IMR-90 (cell line): ENCODE measurements at regions not wholly inside any gene's neighbourhood (a gene's known extent, or its start where the extent isn't known, plus 50 kb on each side); places are given as distances from the start of the nearest gene placed in this dataset.
A peak's percentile ranks its signal among the peaks of the same experiment; 100 is the strongest.

Source experiments
- ATAC-seq: fragments of 200-7000 bp; cut with Tn5 transposase; 2 replicates; pipeline ENCODE4 v1.9.1; 2020; ENCODE audit warnings: low read depth, mild to moderate bottlenecking, moderate library complexity
- BruUV-seq: library from RNA; stranded (reverse); fragments of 400-500 nt; replicated peaks from 2 replicates; lab custom pipeline; 2021; lab: Mats Ljungman, UMichigan
- CTCF ChIA-PET: fragments of 300-600 bp; formaldehyde crosslinking; extraction: SDS; loops from one replicate; lab custom pipeline; 2021; ENCODE audit warnings: antibody characterized with exemption; lab: Yijun Ruan, JAX
- POLR2A ChIA-PET: fragments of 300-600 bp; sonication (Branson Sonifier 250); formaldehyde crosslinking; loops from one replicate; lab custom pipeline; 2022; ENCODE audit warnings: antibody characterized with exemption; ENCODE audit not compliant: unreplicated experiment; lab: Charles Lee
- DNase-seq: peaks from one replicate; pipeline ENCODE4 v3.0.0; 2013
- H2AFZ ChIP-seq: replicated peaks from 2 replicates; pipeline ENCODE3; 2013; ENCODE audit warnings: low read length, mild to moderate bottlenecking; ENCODE audit not compliant: poor library complexity
- H2AK5ac ChIP-seq: 2 replicates; pipeline ENCODE4 v1.6.1; 2013; ENCODE audit warnings: low read depth, low read length, inconsistent platforms
- H2AK9ac ChIP-seq: replicated peaks from 2 replicates; pipeline ENCODE3; 2013; ENCODE audit warnings: mild to moderate bottlenecking, low read depth, low read length, moderate library complexity; ENCODE audit not compliant: poor library complexity
- H2BK120ac ChIP-seq: 2 replicates; pipeline ENCODE4 v1.6.1; 2013; ENCODE audit warnings: low read depth, low read length, inconsistent platforms
- H2BK15ac ChIP-seq: 3 replicates; pipeline ENCODE4 v1.6.1; 2013; ENCODE audit warnings: low read depth, low read length, inconsistent platforms
- H2BK20ac ChIP-seq: 2 replicates; pipeline ENCODE4 v1.6.1; 2013; ENCODE audit warnings: low read depth, mild to moderate bottlenecking, inconsistent platforms, low read length, moderate library complexity
- H2BK5ac ChIP-seq: 2 replicates; pipeline ENCODE4 v1.6.1; 2013; ENCODE audit warnings: mild to moderate bottlenecking, low read depth, low read length, inconsistent platforms; ENCODE audit not compliant: poor library complexity, severe bottlenecking
- H3K14ac ChIP-seq: replicated peaks from 2 replicates; pipeline ENCODE4 v1.6.1; 2013; ENCODE audit warnings: low read depth, low read length, inconsistent platforms
- H3K18ac ChIP-seq: 2 replicates; pipeline ENCODE4 v1.6.1; 2013; ENCODE audit warnings: low read depth, low read length, control low read depth
- H3K23ac ChIP-seq: 2 replicates; pipeline ENCODE4 v1.6.1; 2013; ENCODE audit warnings: low read depth, low read length, inconsistent platforms
- H3K27ac ChIP-seq: 2 replicates; pipeline ENCODE4 v1.5.1; 2013; ENCODE audit warnings: mild to moderate bottlenecking, control low read depth, low read length; ENCODE audit not compliant: insufficient read depth
- H3K27me3 ChIP-seq: 2 replicates; pipeline ENCODE4 v1.6.1; 2013; ENCODE audit warnings: low read length; ENCODE audit not compliant: control insufficient read depth, insufficient read depth
- H3K36me3 ChIP-seq: 2 replicates; pipeline ENCODE4 v1.6.1; 2013; ENCODE audit warnings: low read length, mixed read lengths; ENCODE audit not compliant: control insufficient read depth, insufficient read depth
- H3K4ac ChIP-seq: 2 replicates; pipeline ENCODE4 v1.6.1; 2013; ENCODE audit warnings: low read depth, low read length, inconsistent platforms
- H3K4me1 ChIP-seq: 2 replicates; pipeline ENCODE4 v1.6.1; 2013; ENCODE audit warnings: low read length, mixed read lengths; ENCODE audit not compliant: control insufficient read depth, insufficient read depth
- H3K4me2 ChIP-seq: 2 replicates; pipeline ENCODE4 v1.6.1; 2013; ENCODE audit warnings: low read depth, mild to moderate bottlenecking, control low read depth, low read length, moderate library complexity
- H3K4me3 ChIP-seq: 2 replicates; pipeline ENCODE4 v1.5.1; 2013; ENCODE audit warnings: low read depth, mild to moderate bottlenecking, control low read depth, low read length, moderate library complexity; ENCODE audit not compliant: insufficient read depth
- H3K56ac ChIP-seq: 2 replicates; pipeline ENCODE4 v1.6.1; 2013; ENCODE audit warnings: low read length, inconsistent platforms; ENCODE audit not compliant: insufficient read depth; ENCODE audit errors: extremely low read depth
- H3K79me1 ChIP-seq, 2 experiments: 2 replicates each; pipeline ENCODE4 v1.6.1; 2013; ENCODE audit warnings: low read length in 2 of 2, inconsistent platforms in 1 of 2, low read depth in 1 of 2
- H3K9ac ChIP-seq: 2 replicates; pipeline ENCODE4 v1.6.1; 2013; ENCODE audit warnings: low read depth, low read length, control low read depth
- H3K9me1 ChIP-seq: 2 replicates; pipeline ENCODE4 v1.6.1; 2013; ENCODE audit warnings: low read length, inconsistent platforms; ENCODE audit not compliant: insufficient read depth
- H3K9me3 ChIP-seq: 2 replicates; pipeline ENCODE4 v1.6.1; 2013; ENCODE audit warnings: low read length; ENCODE audit not compliant: control insufficient read depth, insufficient read depth
- H4K20me1 ChIP-seq: 2 replicates; pipeline ENCODE4 v1.6.1; 2013; ENCODE audit warnings: low read length, inconsistent platforms; ENCODE audit not compliant: insufficient read depth
- H4K5ac ChIP-seq: 2 replicates; pipeline ENCODE4 v1.6.1; 2013; ENCODE audit warnings: mild to moderate bottlenecking, low read depth, low read length, control low read depth
- H4K8ac ChIP-seq, 2 experiments: 2 replicates each; pipeline ENCODE4 v1.6.1; 2013; ENCODE audit warnings: low read depth in 2 of 2, low read length in 2 of 2, control low read depth in 1 of 2, inconsistent platforms in 1 of 2
- H4K91ac ChIP-seq: 2 replicates; pipeline ENCODE4 v1.6.1; 2013; ENCODE audit warnings: low read depth, low read length, inconsistent platforms; ENCODE audit not compliant: insufficient read depth
- BHLHE40 ChIP-seq: fragments of 150-350 bp; IDR thresholded peaks from 2 replicates; pipeline ENCODE4 v1.6.1; 2016; ENCODE audit warnings: mild to moderate bottlenecking, low read depth, low read length
- CHD1 ChIP-seq: IDR thresholded peaks from 2 replicates; pipeline ENCODE4 v1.6.1; 2012; ENCODE audit warnings: low read depth, low read length, improper control_type of control experiment
- FOS ChIP-seq: fragments of 150-350 bp; IDR thresholded peaks from 2 replicates; pipeline ENCODE4 v1.6.1; 2016; ENCODE audit warnings: low read depth, low read length
- MAZ ChIP-seq: IDR thresholded peaks from 2 replicates; pipeline ENCODE4 v1.6.1; 2012; ENCODE audit warnings: low read depth, mild to moderate bottlenecking, low read length, improper control_type of control experiment, moderate library complexity, borderline replicate concordance
- MXI1 ChIP-seq: IDR thresholded peaks from 2 replicates; pipeline ENCODE4 v1.6.1; 2012; ENCODE audit warnings: low read depth, mild to moderate bottlenecking, low read length, moderate library complexity, borderline replicate concordance
- POLR2A ChIP-seq: IDR thresholded peaks from 2 replicates; pipeline ENCODE4 v1.6.1; 2012; ENCODE audit warnings: mild to moderate bottlenecking, low read depth, low read length
- RFX5 ChIP-seq: IDR thresholded peaks from 2 replicates; pipeline ENCODE4 v1.8.0; 2012; ENCODE audit warnings: low read depth, mild to moderate bottlenecking, low read length, moderate library complexity
- SMC3 ChIP-seq: fragments of 150-350 bp; IDR thresholded peaks from 2 replicates; pipeline ENCODE4 v1.6.1; 2016; ENCODE audit warnings: low read depth, mild to moderate bottlenecking, antibody characterized with exemption, low read length, moderate library complexity
- WGBS, 2 experiments: methylation state at CpG; one replicate each; pipeline versions ENCODE4 v1.1.5 to v1.1.7; 2013; ENCODE audit warnings: missing lambda C conversion rate in 2 of 2; ENCODE audit not compliant: insufficient read length in 1 of 2; ENCODE audit errors: extremely low coverage in 2 of 2; 5-methylcytosine and 5-hydroxymethylcytosine counted together
- dilution Hi-C: fragments of 300-500 bp; cut with HindIII; formaldehyde crosslinking; loops from one replicate; pipeline ENCODE4 v1.14.3; 2018; ENCODE audit warnings: low sequenced_read_pairs; ENCODE audit not compliant: unreplicated experiment
- in situ Hi-C: fragments of 300-500 bp; cut with MboI; formaldehyde crosslinking; loops from 3 replicates; pipeline ENCODE4 v1.14.3; 2019; ENCODE audit warnings: low sequenced_read_pairs, inconsistent platforms, mixed read lengths
- intact Hi-C: fragments of 100-400 bp; cut with micrococcal nuclease; formaldehyde crosslinking; loops from 2 replicates; pipeline ENCODE4 v1.10.0; 2022
- TF ChIP-seq, protein P1 (sequence below): fragments of 150-350 bp; IDR thresholded peaks from 2 replicates; pipeline ENCODE4 v1.6.1; 2017; ENCODE audit warnings: mild to moderate bottlenecking, antibody characterized with exemption, low read length, low read depth
- TF ChIP-seq, protein P2 (sequence below): conservative IDR thresholded peaks from 2 replicates; pipeline ENCODE4 v1.5.1; 2012; ENCODE audit warnings: mild to moderate bottlenecking, low read depth, low read length, improper control_type of control experiment
- TF ChIP-seq, protein P3 (sequence below): fragments of 150-350 bp; IDR thresholded peaks from 2 replicates; pipeline ENCODE4 v1.6.1; 2016; ENCODE audit warnings: low read depth, mild to moderate bottlenecking, low read length, moderate library complexity, borderline replicate concordance

DNA sequence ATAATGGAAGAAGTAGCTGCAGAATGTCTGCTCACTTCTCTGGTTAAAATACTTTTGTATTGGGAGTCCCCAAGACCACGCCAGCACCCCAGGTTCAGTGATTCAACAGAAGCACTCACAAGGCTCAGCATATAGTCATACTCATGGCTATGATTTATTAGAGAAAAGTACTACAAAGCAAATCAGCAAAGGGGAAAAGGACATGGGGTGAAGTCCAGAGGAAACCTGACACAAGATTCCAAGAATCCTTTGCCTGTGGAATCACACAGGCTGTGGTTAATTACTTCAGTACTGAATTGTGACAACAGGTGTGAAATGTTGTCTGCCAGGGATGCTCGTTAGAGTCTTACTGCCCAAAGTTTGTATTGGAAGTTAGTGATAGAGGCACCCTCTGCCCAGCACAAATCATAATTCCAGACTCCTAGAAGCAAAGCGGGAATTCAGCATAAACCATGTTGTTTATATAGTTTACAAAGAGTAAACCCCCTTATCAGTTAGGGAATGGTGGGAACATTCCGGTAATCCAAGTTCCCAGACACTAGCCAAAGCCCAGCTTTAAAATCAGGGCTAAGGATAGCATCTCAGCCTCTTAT, 79.4 kb downstream of the HYCC1 start (continued):
- TF ChIP-seq MXI1: no peak

DNA sequence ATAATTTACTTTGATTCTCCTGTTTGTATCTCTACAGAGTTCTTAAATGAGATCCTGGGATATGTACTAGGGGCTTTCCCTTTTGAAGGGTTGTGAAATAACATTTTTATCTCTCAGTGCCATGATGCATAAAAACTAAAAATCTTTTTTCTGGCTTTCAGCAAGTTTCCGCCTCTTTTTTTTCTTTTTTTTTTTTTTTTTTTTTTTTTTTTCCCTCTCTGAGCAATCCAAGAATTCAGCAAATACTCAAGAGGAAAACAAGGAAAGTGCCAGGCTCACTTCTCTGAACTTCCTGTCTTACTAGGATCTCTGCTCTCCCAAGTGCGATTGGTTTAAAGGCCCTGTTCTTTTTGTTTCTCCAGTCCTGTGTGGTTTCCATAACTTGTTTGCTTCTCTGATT, 79.9 kb downstream of the HYCC1 start:
- in situ Hi-C loops: no loop called here

More for the DNA sequence above, 79.9 kb downstream of the HYCC1 start:
- no peak overlapping the region for H3K56ac ChIP-seq
- H3K27me3 ChIP-seq: no peaks in the 10 kb centered on the region
- H2BK20ac ChIP-seq: no peak overlapping the region
- peak overlapping the region; percentile 30; the same call in 1 of the 2 replicates for H3K4me2 ChIP-seq
- dilution Hi-C loops (no loop called here), intact Hi-C loops (loop anchor here (5.0 kb wide), 2 partner anchors 67 to 372 kb away; no protein-coding TSS in a partner anchor)
- H4K91ac ChIP-seq: no peak overlapping the region
- BruUV-seq: no TSS peak
- H3K79me1 ChIP-seq: no peaks in the 10 kb centered on the region
- H3K27ac ChIP-seq: peak overlapping the region; percentile 29; the same call in 1 of the 2 replicates
- H2AFZ ChIP-seq: no peak overlapping the region
- no peak overlapping the region for H3K23ac ChIP-seq
- H3K4me3 ChIP-seq: no peak overlapping the region
- no peaks in the 10 kb centered on the region for H3K9me3 ChIP-seq
- H3K36me3 ChIP-seq: no peaks in the 10 kb centered on the region
- TF ChIP-seq, protein P1, sequence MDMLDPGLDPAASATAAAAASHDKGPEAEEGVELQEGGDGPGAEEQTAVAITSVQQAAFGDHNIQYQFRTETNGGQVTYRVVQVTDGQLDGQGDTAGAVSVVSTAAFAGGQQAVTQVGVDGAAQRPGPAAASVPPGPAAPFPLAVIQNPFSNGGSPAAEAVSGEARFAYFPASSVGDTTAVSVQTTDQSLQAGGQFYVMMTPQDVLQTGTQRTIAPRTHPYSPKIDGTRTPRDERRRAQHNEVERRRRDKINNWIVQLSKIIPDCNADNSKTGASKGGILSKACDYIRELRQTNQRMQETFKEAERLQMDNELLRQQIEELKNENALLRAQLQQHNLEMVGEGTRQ: no peak
- no peak for TF ChIP-seq CHD1
- TF ChIP-seq MXI1: no peak
- no peak for TF ChIP-seq RFX5
- no peak for TF ChIP-seq FOS
- TF ChIP-seq, protein P2, sequence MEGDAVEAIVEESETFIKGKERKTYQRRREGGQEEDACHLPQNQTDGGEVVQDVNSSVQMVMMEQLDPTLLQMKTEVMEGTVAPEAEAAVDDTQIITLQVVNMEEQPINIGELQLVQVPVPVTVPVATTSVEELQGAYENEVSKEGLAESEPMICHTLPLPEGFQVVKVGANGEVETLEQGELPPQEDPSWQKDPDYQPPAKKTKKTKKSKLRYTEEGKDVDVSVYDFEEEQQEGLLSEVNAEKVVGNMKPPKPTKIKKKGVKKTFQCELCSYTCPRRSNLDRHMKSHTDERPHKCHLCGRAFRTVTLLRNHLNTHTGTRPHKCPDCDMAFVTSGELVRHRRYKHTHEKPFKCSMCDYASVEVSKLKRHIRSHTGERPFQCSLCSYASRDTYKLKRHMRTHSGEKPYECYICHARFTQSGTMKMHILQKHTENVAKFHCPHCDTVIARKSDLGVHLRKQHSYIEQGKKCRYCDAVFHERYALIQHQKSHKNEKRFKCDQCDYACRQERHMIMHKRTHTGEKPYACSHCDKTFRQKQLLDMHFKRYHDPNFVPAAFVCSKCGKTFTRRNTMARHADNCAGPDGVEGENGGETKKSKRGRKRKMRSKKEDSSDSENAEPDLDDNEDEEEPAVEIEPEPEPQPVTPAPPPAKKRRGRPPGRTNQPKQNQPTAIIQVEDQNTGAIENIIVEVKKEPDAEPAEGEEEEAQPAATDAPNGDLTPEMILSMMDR: no peak
- no peak for TF ChIP-seq BHLHE40
- TF ChIP-seq, protein P3, sequence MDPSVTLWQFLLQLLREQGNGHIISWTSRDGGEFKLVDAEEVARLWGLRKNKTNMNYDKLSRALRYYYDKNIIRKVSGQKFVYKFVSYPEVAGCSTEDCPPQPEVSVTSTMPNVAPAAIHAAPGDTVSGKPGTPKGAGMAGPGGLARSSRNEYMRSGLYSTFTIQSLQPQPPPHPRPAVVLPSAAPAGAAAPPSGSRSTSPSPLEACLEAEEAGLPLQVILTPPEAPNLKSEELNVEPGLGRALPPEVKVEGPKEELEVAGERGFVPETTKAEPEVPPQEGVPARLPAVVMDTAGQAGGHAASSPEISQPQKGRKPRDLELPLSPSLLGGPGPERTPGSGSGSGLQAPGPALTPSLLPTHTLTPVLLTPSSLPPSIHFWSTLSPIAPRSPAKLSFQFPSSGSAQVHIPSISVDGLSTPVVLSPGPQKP: no peak
- TF ChIP-seq SMC3: no peak
- TF ChIP-seq POLR2A: no peak
- no peak for TF ChIP-seq MAZ
- no peaks in the 10 kb centered on the region for H4K20me1 ChIP-seq
- peak; percentile 12; the same call in 1 of the 2 replicates for ATAC-seq
- no peak overlapping the region; the same call in 1 of the 2 replicates for H4K5ac ChIP-seq
- H3K14ac ChIP-seq: peak overlapping the region; percentile 29
- H2AK5ac ChIP-seq: no peak overlapping the region
- H2BK5ac ChIP-seq: peak overlapping the region; percentile 43
- 0 out of 3 replicates have a peak overlapping the region, but pooled peaks have one; percentile 38 for H2BK15ac ChIP-seq
- no peak overlapping the region for H2BK120ac ChIP-seq
- H4K8ac ChIP-seq: peak overlapping the region in 1 of 2 experiments; percentile 43; a peak in 1 of 4 replicates
- no peak for DNase-seq
- CTCF ChIA-PET: interaction anchor here (1.0 kb wide), 1 partner anchor 109 kb away, joined by 7 read pairs; no protein-coding TSS in a partner anchor
- POLR2A ChIA-PET: no interaction called here
- no CpG with 5 or more reads among the region's 2 CpGs for WGBS, 2 experiments
- no peak overlapping the region for H2AK9ac ChIP-seq
- H3K9ac ChIP-seq: no peak overlapping the region; the same call in 1 of the 2 replicates
- H3K4ac ChIP-seq: 0 out of 2 replicates have a peak overlapping the region, but pooled peaks have one; percentile 8
- peaks cover 8% of the 10 kb centered on the region for H3K4me1 ChIP-seq
- H3K18ac ChIP-seq: peak overlapping the region; percentile 36; the same call in 1 of the 2 replicates
- no peaks in the 10 kb centered on the region for H3K9me1 ChIP-seq
